IMR-90 (cell line): ENCODE measurements at regions not wholly inside any gene's neighbourhood (a gene's known extent, or its start where the extent isn't known, plus 50 kb on each side); places are given as distances from the start of the nearest gene placed in this dataset.

ENCODE experiments used
- ATAC-seq: fragments of 200-7000 bp; cut with Tn5 transposase; 2 replicates; pipeline ENCODE4 v1.9.1; 2020; ENCODE audit warnings: low read depth, mild to moderate bottlenecking, moderate library complexity
- BruUV-seq: library from RNA; stranded (reverse); fragments of 400-500 nt; replicated peaks from 2 replicates; lab custom pipeline; 2021; lab: Mats Ljungman, UMichigan
- CTCF ChIA-PET: fragments of 300-600 bp; formaldehyde crosslinking; extraction: SDS; loops from one replicate; lab custom pipeline; 2021; ENCODE audit warnings: antibody characterized with exemption; lab: Yijun Ruan, JAX
- POLR2A ChIA-PET: fragments of 300-600 bp; sonication (Branson Sonifier 250); formaldehyde crosslinking; loops from one replicate; lab custom pipeline; 2022; ENCODE audit warnings: antibody characterized with exemption; ENCODE audit not compliant: unreplicated experiment; lab: Charles Lee
- DNase-seq: peaks from one replicate; pipeline ENCODE4 v3.0.0; 2013
- H2AFZ ChIP-seq: replicated peaks from 2 replicates; pipeline ENCODE3; 2013; ENCODE audit warnings: low read length, mild to moderate bottlenecking; ENCODE audit not compliant: poor library complexity
- H2AK5ac ChIP-seq: 2 replicates; pipeline ENCODE4 v1.6.1; 2013; ENCODE audit warnings: low read depth, low read length, inconsistent platforms
- H2AK9ac ChIP-seq: replicated peaks from 2 replicates; pipeline ENCODE3; 2013; ENCODE audit warnings: mild to moderate bottlenecking, low read depth, low read length, moderate library complexity; ENCODE audit not compliant: poor library complexity
- H2BK120ac ChIP-seq: 2 replicates; pipeline ENCODE4 v1.6.1; 2013; ENCODE audit warnings: low read depth, low read length, inconsistent platforms
- H2BK15ac ChIP-seq: 3 replicates; pipeline ENCODE4 v1.6.1; 2013; ENCODE audit warnings: low read depth, low read length, inconsistent platforms
- H2BK20ac ChIP-seq: 2 replicates; pipeline ENCODE4 v1.6.1; 2013; ENCODE audit warnings: low read depth, mild to moderate bottlenecking, inconsistent platforms, low read length, moderate library complexity
- H2BK5ac ChIP-seq: 2 replicates; pipeline ENCODE4 v1.6.1; 2013; ENCODE audit warnings: mild to moderate bottlenecking, low read depth, low read length, inconsistent platforms; ENCODE audit not compliant: poor library complexity, severe bottlenecking
- H3K14ac ChIP-seq: replicated peaks from 2 replicates; pipeline ENCODE4 v1.6.1; 2013; ENCODE audit warnings: low read depth, low read length, inconsistent platforms
- H3K18ac ChIP-seq: 2 replicates; pipeline ENCODE4 v1.6.1; 2013; ENCODE audit warnings: low read depth, low read length, control low read depth
- H3K23ac ChIP-seq: 2 replicates; pipeline ENCODE4 v1.6.1; 2013; ENCODE audit warnings: low read depth, low read length, inconsistent platforms
- H3K27ac ChIP-seq: 2 replicates; pipeline ENCODE4 v1.5.1; 2013; ENCODE audit warnings: mild to moderate bottlenecking, control low read depth, low read length; ENCODE audit not compliant: insufficient read depth
- H3K27me3 ChIP-seq: 2 replicates; pipeline ENCODE4 v1.6.1; 2013; ENCODE audit warnings: low read length; ENCODE audit not compliant: control insufficient read depth, insufficient read depth
- H3K36me3 ChIP-seq: 2 replicates; pipeline ENCODE4 v1.6.1; 2013; ENCODE audit warnings: low read length, mixed read lengths; ENCODE audit not compliant: control insufficient read depth, insufficient read depth
- H3K4ac ChIP-seq: 2 replicates; pipeline ENCODE4 v1.6.1; 2013; ENCODE audit warnings: low read depth, low read length, inconsistent platforms
- H3K4me1 ChIP-seq: 2 replicates; pipeline ENCODE4 v1.6.1; 2013; ENCODE audit warnings: low read length, mixed read lengths; ENCODE audit not compliant: control insufficient read depth, insufficient read depth
- H3K4me2 ChIP-seq: 2 replicates; pipeline ENCODE4 v1.6.1; 2013; ENCODE audit warnings: low read depth, mild to moderate bottlenecking, control low read depth, low read length, moderate library complexity
- H3K4me3 ChIP-seq: 2 replicates; pipeline ENCODE4 v1.5.1; 2013; ENCODE audit warnings: low read depth, mild to moderate bottlenecking, control low read depth, low read length, moderate library complexity; ENCODE audit not compliant: insufficient read depth
- H3K56ac ChIP-seq: 2 replicates; pipeline ENCODE4 v1.6.1; 2013; ENCODE audit warnings: low read length, inconsistent platforms; ENCODE audit not compliant: insufficient read depth; ENCODE audit errors: extremely low read depth
- H3K79me1 ChIP-seq, 2 experiments: 2 replicates each; pipeline ENCODE4 v1.6.1; 2013; ENCODE audit warnings: low read length in 2 of 2, inconsistent platforms in 1 of 2, low read depth in 1 of 2
- H3K9ac ChIP-seq: 2 replicates; pipeline ENCODE4 v1.6.1; 2013; ENCODE audit warnings: low read depth, low read length, control low read depth
- H3K9me1 ChIP-seq: 2 replicates; pipeline ENCODE4 v1.6.1; 2013; ENCODE audit warnings: low read length, inconsistent platforms; ENCODE audit not compliant: insufficient read depth
- H3K9me3 ChIP-seq: 2 replicates; pipeline ENCODE4 v1.6.1; 2013; ENCODE audit warnings: low read length; ENCODE audit not compliant: control insufficient read depth, insufficient read depth
- H4K20me1 ChIP-seq: 2 replicates; pipeline ENCODE4 v1.6.1; 2013; ENCODE audit warnings: low read length, inconsistent platforms; ENCODE audit not compliant: insufficient read depth
- H4K5ac ChIP-seq: 2 replicates; pipeline ENCODE4 v1.6.1; 2013; ENCODE audit warnings: mild to moderate bottlenecking, low read depth, low read length, control low read depth
- H4K8ac ChIP-seq, 2 experiments: 2 replicates each; pipeline ENCODE4 v1.6.1; 2013; ENCODE audit warnings: low read depth in 2 of 2, low read length in 2 of 2, control low read depth in 1 of 2, inconsistent platforms in 1 of 2
- H4K91ac ChIP-seq: 2 replicates; pipeline ENCODE4 v1.6.1; 2013; ENCODE audit warnings: low read depth, low read length, inconsistent platforms; ENCODE audit not compliant: insufficient read depth
- BHLHE40 ChIP-seq: fragments of 150-350 bp; IDR thresholded peaks from 2 replicates; pipeline ENCODE4 v1.6.1; 2016; ENCODE audit warnings: mild to moderate bottlenecking, low read depth, low read length
- CEBPB ChIP-seq: IDR thresholded peaks from 2 replicates; pipeline ENCODE4 v1.6.1; 2012; ENCODE audit warnings: low read depth, low read length, improper control_type of control experiment
- CHD1 ChIP-seq: IDR thresholded peaks from 2 replicates; pipeline ENCODE4 v1.6.1; 2012; ENCODE audit warnings: low read depth, low read length, improper control_type of control experiment
- CTCF ChIP-seq: conservative IDR thresholded peaks from 2 replicates; pipeline ENCODE4 v1.5.1; 2012; ENCODE audit warnings: mild to moderate bottlenecking, low read depth, low read length, improper control_type of control experiment
- ELK1 ChIP-seq: fragments of 150-350 bp; IDR thresholded peaks from 2 replicates; pipeline ENCODE4 v1.6.1; 2016; ENCODE audit warnings: low read depth, mild to moderate bottlenecking, low read length, moderate library complexity, borderline replicate concordance
- FOS ChIP-seq: fragments of 150-350 bp; IDR thresholded peaks from 2 replicates; pipeline ENCODE4 v1.6.1; 2016; ENCODE audit warnings: low read depth, low read length
- MAFK ChIP-seq: IDR thresholded peaks from 2 replicates; pipeline ENCODE4 v1.6.1; 2012; ENCODE audit warnings: low read depth, low read length, improper control_type of control experiment
- MXI1 ChIP-seq: IDR thresholded peaks from 2 replicates; pipeline ENCODE4 v1.6.1; 2012; ENCODE audit warnings: low read depth, mild to moderate bottlenecking, low read length, moderate library complexity, borderline replicate concordance
- NFE2L2 ChIP-seq: fragments of 150-350 bp; IDR thresholded peaks from 2 replicates; pipeline ENCODE4 v1.6.1; 2016; ENCODE audit warnings: low read depth, mild to moderate bottlenecking, low read length
- POLR2A ChIP-seq: IDR thresholded peaks from 2 replicates; pipeline ENCODE4 v1.6.1; 2012; ENCODE audit warnings: mild to moderate bottlenecking, low read depth, low read length
- RAD21 ChIP-seq: IDR thresholded peaks from 2 replicates; pipeline ENCODE4 v1.6.1; 2012; ENCODE audit warnings: low read length, improper control_type of control experiment
- RCOR1 ChIP-seq: IDR thresholded peaks from 2 replicates; pipeline ENCODE4 v1.6.1; 2012; ENCODE audit warnings: mild to moderate bottlenecking, low read length, improper control_type of control experiment; ENCODE audit not compliant: insufficient replicate concordance
- RFX5 ChIP-seq: IDR thresholded peaks from 2 replicates; pipeline ENCODE4 v1.8.0; 2012; ENCODE audit warnings: low read depth, mild to moderate bottlenecking, low read length, moderate library complexity
- WGBS, 2 experiments: methylation state at CpG; one replicate each; pipeline versions ENCODE4 v1.1.5 to v1.1.7; 2013; ENCODE audit warnings: missing lambda C conversion rate in 2 of 2; ENCODE audit not compliant: insufficient read length in 1 of 2; ENCODE audit errors: extremely low coverage in 2 of 2; 5-methylcytosine and 5-hydroxymethylcytosine counted together
- dilution Hi-C: fragments of 300-500 bp; cut with HindIII; formaldehyde crosslinking; loops from one replicate; pipeline ENCODE4 v1.14.3; 2018; ENCODE audit warnings: low sequenced_read_pairs; ENCODE audit not compliant: unreplicated experiment
- in situ Hi-C: fragments of 300-500 bp; cut with MboI; formaldehyde crosslinking; loops from 3 replicates; pipeline ENCODE4 v1.14.3; 2019; ENCODE audit warnings: low sequenced_read_pairs, inconsistent platforms, mixed read lengths
- intact Hi-C: fragments of 100-400 bp; cut with micrococcal nuclease; formaldehyde crosslinking; loops from 2 replicates; pipeline ENCODE4 v1.10.0; 2022

- DNase-seq: no peak
- dilution Hi-C loops: no loop called here
Observed at GRCh38 chr5:169393907-169394306, 93.0 kb upstream of the SLIT3 start.

More at GRCh38 chr5:169393907-169394306, 93.0 kb upstream of the SLIT3 start:
- Histone ChIP-seq H2BK5ac (no peak overlapping the region), H3K79me1 (no peaks in the 10 kb centered on the region), H3K4me3 (no peak overlapping the region), H4K20me1 (no peaks in the 10 kb centered on the region), H4K8ac (no peak overlapping the region), H2BK20ac (no peak overlapping the region), H3K4me2 (no peak overlapping the region), H4K91ac (no peak overlapping the region), H3K36me3 (no peaks in the 10 kb centered on the region), H2AK9ac (no peak overlapping the region), H3K23ac (no peak overlapping the region), H3K56ac (no peak overlapping the region), H2BK120ac (no peak overlapping the region), H3K4me1 (no peaks in the 10 kb centered on the region), H3K14ac (no peak overlapping the region), H3K27ac (no peak overlapping the region), H4K5ac (no peak overlapping the region), H3K27me3 (no peaks in the 10 kb centered on the region), H3K18ac (no peak overlapping the region), H3K9me1 (no peaks in the 10 kb centered on the region), H2AK5ac (no peak overlapping the region), H2BK15ac (no peak overlapping the region), H3K9me3 (no peaks in the 10 kb centered on the region), H2AFZ (no peak overlapping the region), H3K9ac (no peak overlapping the region), H3K4ac (no peak overlapping the region)
- ChIA-PET POLR2A (no interaction called here), CTCF (no interaction called here)
- in situ Hi-C loops: no loop called here
- no peak for ATAC-seq
- intact Hi-C loops: no loop called here
- TF ChIP-seq CTCF (no peak), MAFK (no peak), CHD1 (no peak), NFE2L2 (no peak), POLR2A (no peak), ELK1 (no peak), RAD21 (no peak), RCOR1 (no peak), RFX5 (no peak), FOS (no peak), CEBPB (no peak), MXI1 (no peak), BHLHE40 (no peak)
- BruUV-seq: no TSS peak
- WGBS, 2 experiments: 17% methylated on average over 1 of the region's 1 CpG; no CpG with 5 or more reads in 1 of the 2 experiments
